ENCODE measurements at regions not wholly inside any gene's neighbourhood (a gene's known extent, or its start where the extent isn't known, plus 50 kb on each side); places are given as distances from the start of the nearest gene placed in this dataset.

DNA sequence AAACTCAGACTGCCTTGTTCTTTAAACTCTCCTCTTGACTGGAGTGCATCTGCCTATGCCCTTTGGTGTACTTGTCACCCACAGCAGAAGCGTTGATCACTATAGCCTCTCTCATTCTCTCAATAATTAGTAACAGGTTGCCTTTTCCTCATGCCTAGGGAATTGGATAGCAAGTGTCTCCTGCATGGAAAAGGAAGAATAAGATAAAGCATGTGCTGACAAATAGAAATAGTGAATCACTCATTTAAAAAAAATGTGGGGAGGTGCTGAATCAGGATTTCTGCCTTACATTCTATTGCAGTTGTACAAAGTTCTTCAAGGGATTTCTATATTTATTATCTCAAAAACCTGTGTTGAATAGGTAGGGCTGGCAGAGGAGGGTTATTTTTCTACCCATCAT is 323.0 kb downstream of the TXNL1 start:
- TF ChIP-seq POLR2A (IDR thresholded peaks at IDR 0.05): no peak
- no peak for TF ChIP-seq CTCF (IDR thresholded peaks at IDR 0.05)
- TF ChIP-seq POLR2AphosphoS5 (IDR thresholded peaks at IDR 0.05): no peak

All from prostate gland (tissue), 2 donors.